ENCODE measurements at regions not wholly inside any gene's neighbourhood (a gene's known extent, or its start where the extent isn't known, plus 50 kb on each side); places are given as distances from the start of the nearest gene placed in this dataset.

DNA sequence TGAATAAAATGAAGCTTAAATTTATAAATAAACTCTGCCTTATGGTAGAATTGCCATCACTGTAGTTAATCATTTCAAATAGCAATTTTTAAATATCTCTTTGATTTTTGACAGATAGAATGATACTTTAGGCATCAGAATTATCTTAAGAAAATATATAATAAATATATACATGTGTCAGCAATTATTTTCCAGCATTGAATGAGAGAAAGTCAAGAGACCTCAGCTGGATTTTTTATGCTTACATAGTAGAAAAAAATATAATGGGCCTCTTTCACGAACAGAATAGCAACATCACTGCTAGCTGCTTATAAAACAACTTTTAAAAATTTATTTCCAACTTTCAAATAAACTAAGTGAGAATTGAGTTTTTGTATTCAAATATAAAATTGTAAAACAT, 424.0 kb upstream of the MAGEB16 start:
- TF ChIP-seq, protein P1, sequence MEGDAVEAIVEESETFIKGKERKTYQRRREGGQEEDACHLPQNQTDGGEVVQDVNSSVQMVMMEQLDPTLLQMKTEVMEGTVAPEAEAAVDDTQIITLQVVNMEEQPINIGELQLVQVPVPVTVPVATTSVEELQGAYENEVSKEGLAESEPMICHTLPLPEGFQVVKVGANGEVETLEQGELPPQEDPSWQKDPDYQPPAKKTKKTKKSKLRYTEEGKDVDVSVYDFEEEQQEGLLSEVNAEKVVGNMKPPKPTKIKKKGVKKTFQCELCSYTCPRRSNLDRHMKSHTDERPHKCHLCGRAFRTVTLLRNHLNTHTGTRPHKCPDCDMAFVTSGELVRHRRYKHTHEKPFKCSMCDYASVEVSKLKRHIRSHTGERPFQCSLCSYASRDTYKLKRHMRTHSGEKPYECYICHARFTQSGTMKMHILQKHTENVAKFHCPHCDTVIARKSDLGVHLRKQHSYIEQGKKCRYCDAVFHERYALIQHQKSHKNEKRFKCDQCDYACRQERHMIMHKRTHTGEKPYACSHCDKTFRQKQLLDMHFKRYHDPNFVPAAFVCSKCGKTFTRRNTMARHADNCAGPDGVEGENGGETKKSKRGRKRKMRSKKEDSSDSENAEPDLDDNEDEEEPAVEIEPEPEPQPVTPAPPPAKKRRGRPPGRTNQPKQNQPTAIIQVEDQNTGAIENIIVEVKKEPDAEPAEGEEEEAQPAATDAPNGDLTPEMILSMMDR (IDR thresholded peaks at IDR 0.05): no peak
- no peak for TF ChIP-seq POLR2A (IDR thresholded peaks at IDR 0.05)
